Endothelial cell of umbilical vein (primary cell): ENCODE measurements at regions not wholly inside any gene's neighbourhood (a gene's known extent, or its start where the extent isn't known, plus 50 kb on each side); places are given as distances from the start of the nearest gene placed in this dataset.

Experiments
- BruUV-seq: library from RNA; stranded (reverse); fragments of 400-500 nt; replicated peaks from 2 replicates; lab custom pipeline; 2021; lab: Mats Ljungman, UMichigan
- CTCF ChIA-PET: fragments of 300-600, 350-600 bp; sonication (Branson Sonifier 250); formaldehyde crosslinking; loops from one replicate; lab custom pipeline; 2021; ENCODE audit warnings: antibody characterized with exemption, inconsistent platforms; lab: Charles Lee
- POLR2A ChIA-PET: fragments of 300-600, 350-600 bp; sonication (Branson Sonifier 250); formaldehyde crosslinking; loops from one replicate; lab custom pipeline; 2021; ENCODE audit warnings: antibody characterized with exemption, inconsistent platforms; lab: Charles Lee
- DNase-seq: peaks from one replicate; pipeline ENCODE4 v3.0.0-alpha.2; 2011; ENCODE audit warnings: low read depth, low spot score
- FAIRE-seq: peaks from 2 replicates; lab custom pipeline; 2011; peaks lifted over from hg19 to GRCh38; lab: Jason Lieb, UNC
- H2AFZ ChIP-seq: 2 replicates; pipeline ENCODE4 v1.6.0; 2012; ENCODE audit warnings: low read depth, low read length, control low read depth, inconsistent platforms
- H3K27ac ChIP-seq: 2 replicates; pipeline ENCODE4 v1.5.1; 2011; ENCODE audit warnings: low read depth, mild to moderate bottlenecking, control low read depth, low read length, moderate library complexity; ENCODE audit not compliant: insufficient read depth
- H3K27me3 ChIP-seq, 2 experiments: 2 replicates each; pipeline versions ENCODE4 v1.6.0 to v1.6.1; 2011; ENCODE audit warnings: low read length in 2 of 2, mixed read lengths in 1 of 2; ENCODE audit not compliant: control insufficient read depth in 2 of 2, insufficient read depth in 2 of 2
- H3K36me3 ChIP-seq, 2 experiments: 2 replicates in 1 of 2; 3 replicates in 1 of 2; pipeline ENCODE4 v1.5.1; 2011; ENCODE audit warnings: low read length in 2 of 2, mild to moderate bottlenecking in 1 of 2, moderate library complexity in 1 of 2; ENCODE audit not compliant: control insufficient read depth in 2 of 2, insufficient read depth in 2 of 2; ENCODE audit errors: extremely low read depth in 1 of 2
- H3K4me1 ChIP-seq: 3 replicates; pipeline ENCODE4 v1.5.1; 2011; ENCODE audit warnings: mild to moderate bottlenecking, low read length; ENCODE audit not compliant: control insufficient read depth, insufficient read depth; ENCODE audit errors: extremely low read depth
- H3K4me2 ChIP-seq: 2 replicates; pipeline ENCODE4 v1.6.1; 2011; ENCODE audit warnings: low read length, control low read depth, mixed read lengths; ENCODE audit not compliant: insufficient read depth
- H3K4me3 ChIP-seq, 3 experiments: fragments of 200-600 bp in 1 of 3; sonication (generic), shearing (Covaris generic) in 1 of 3; replicated peaks in 1 of 3; 2 replicates each; pipeline ENCODE4 v1.5.1; 2011 to 2016; ENCODE audit warnings: control low read depth in 3 of 3, low read length in 3 of 3, mild to moderate bottlenecking in 2 of 3, inconsistent platforms in 1 of 3, low read depth in 1 of 3, moderate library complexity in 1 of 3; ENCODE audit not compliant: insufficient read depth in 1 of 3
- H3K79me2 ChIP-seq: 2 replicates; pipeline ENCODE4 v1.6.0; 2012; ENCODE audit warnings: low read length, inconsistent platforms; ENCODE audit not compliant: control insufficient read depth, insufficient read depth
- H3K9ac ChIP-seq: replicated peaks from 2 replicates; pipeline ENCODE3; 2011; ENCODE audit warnings: low read length, control low read depth; ENCODE audit not compliant: insufficient read depth; ENCODE audit errors: extremely low read depth
- H3K9me1 ChIP-seq: replicated peaks from 3 replicates; pipeline ENCODE4 v1.6.0; 2011; ENCODE audit warnings: mild to moderate bottlenecking, low read length; ENCODE audit not compliant: control insufficient read depth, insufficient read depth; ENCODE audit errors: extremely low read depth
- H3K9me3 ChIP-seq: replicated peaks from 2 replicates; pipeline ENCODE4 v1.5.1; 2012; ENCODE audit warnings: low read length, inconsistent platforms; ENCODE audit not compliant: control insufficient read depth, insufficient read depth
- H4K20me1 ChIP-seq: replicated peaks from 2 replicates; pipeline ENCODE3; 2011; ENCODE audit warnings: mild to moderate bottlenecking, low read length; ENCODE audit not compliant: control insufficient read depth, insufficient read depth; ENCODE audit errors: extremely low read depth
- EZH2 ChIP-seq: IDR thresholded peaks from 2 replicates; pipeline ENCODE4 v1.6.1; 2012; ENCODE audit warnings: borderline replicate concordance, low read depth, mild to moderate bottlenecking, moderate library complexity, low read length, inconsistent platforms; ENCODE audit not compliant: severe bottlenecking
- FOS ChIP-seq: IDR thresholded peaks from 2 replicates; pipeline ENCODE4 v1.6.1; 2011; ENCODE audit warnings: mild to moderate bottlenecking, low read length, moderate library complexity, borderline replicate concordance; ENCODE audit not compliant: insufficient read depth
- GATA2 ChIP-seq: IDR thresholded peaks from 2 replicates; pipeline ENCODE4 v1.7.0; 2011; ENCODE audit warnings: low read depth, mild to moderate bottlenecking, moderate library complexity, mixed read lengths, low read length; ENCODE audit not compliant: insufficient read length, insufficient read depth
- JUN ChIP-seq: IDR thresholded peaks from 2 replicates; pipeline ENCODE4 v1.6.1; 2011; ENCODE audit warnings: borderline replicate concordance, low read depth; ENCODE audit not compliant: insufficient read length, insufficient read depth
- MYC ChIP-seq: IDR thresholded peaks from one replicate; pipeline ENCODE4 v1.6.1; 2011; ENCODE audit warnings: mild to moderate bottlenecking, low read depth, low read length
- POLR2A ChIP-seq: IDR thresholded peaks from 2 replicates; pipeline ENCODE4 v1.6.1; 2012; ENCODE audit warnings: low read depth, mild to moderate bottlenecking, control low read depth, low read length
- POLR2AphosphoS5 ChIP-seq: IDR thresholded peaks from 2 replicates; pipeline ENCODE4 v1.6.1; 2012; ENCODE audit warnings: low read depth, mild to moderate bottlenecking, control low read depth, low read length, moderate library complexity; ENCODE audit not compliant: insufficient read depth
- dilution Hi-C: fragments of 300-500 bp; cut with MboI; formaldehyde crosslinking; loops from one replicate; pipeline ENCODE4 v1.15.0; 2019; ENCODE audit warnings: low sequenced_read_pairs; ENCODE audit not compliant: extremely low pct_ligation_motif_present
- intact Hi-C: fragments of 100-400 bp; cut with micrococcal nuclease; formaldehyde crosslinking; loops from one replicate; pipeline ENCODE4 v1.10.0; 2022
- TF ChIP-seq, protein P1 (sequence below), 2 donors: IDR thresholded peaks; 1 replicate in 1 of 2; 2 replicates in 1 of 2; pipeline ENCODE4 v1.5.1; 2011; ENCODE audit warnings: low read length in 2 of 2, mild to moderate bottlenecking in 2 of 2, moderate library complexity in 2 of 2, control low read depth in 1 of 2, inconsistent platforms in 1 of 2, low read depth in 1 of 2; ENCODE audit not compliant: insufficient read depth in 1 of 2; ENCODE audit errors: extremely low read depth in 1 of 2
- TF ChIP-seq, protein P2 (sequence below): IDR thresholded peaks from 2 replicates; pipeline ENCODE4 v1.6.1; 2011; ENCODE audit not compliant: insufficient read depth, insufficient read length

GRCh38 chr11:15764326-15764725 is 592.0 kb downstream of the SOX6 start:
- dilution Hi-C loops = no loop called here

More at GRCh38 chr11:15764326-15764725, 592.0 kb downstream of the SOX6 start:
- Histone ChIP-seq H2AFZ (no peak overlapping the region), H3K27me3 (peaks cover 0 to 1% of the 10 kb centered on the region in 2 experiments), H4K20me1 (no peaks in the 10 kb centered on the region), H3K79me2 (no peaks in the 10 kb centered on the region), H3K9me3 (no peaks in the 10 kb centered on the region), H3K4me2 (no peak overlapping the region), H3K4me3 (no peak overlapping the region), H3K4me1 (no peaks in the 10 kb centered on the region), H3K36me3 (no peaks in the 10 kb centered on the region), H3K27ac (no peak overlapping the region), H3K9me1 (no peaks in the 10 kb centered on the region), H3K9ac (no peak overlapping the region)
- FAIRE-seq (no peak), DNase-seq (no peak)
- ChIA-PET POLR2A (no interaction called here), CTCF (interaction anchor here (1.2 kb wide), 1 partner anchor 14 kb away, joined by 3 read pairs; no protein-coding TSS in a partner anchor)
- intact Hi-C loops = no loop called here
- TF ChIP-seq GATA2 (no peak), FOS (no peak), EZH2 (no peak), JUN (no peak), POLR2AphosphoS5 (no peak), POLR2A (no peak), MYC (no peak)
- TF ChIP-seq, protein P1, sequence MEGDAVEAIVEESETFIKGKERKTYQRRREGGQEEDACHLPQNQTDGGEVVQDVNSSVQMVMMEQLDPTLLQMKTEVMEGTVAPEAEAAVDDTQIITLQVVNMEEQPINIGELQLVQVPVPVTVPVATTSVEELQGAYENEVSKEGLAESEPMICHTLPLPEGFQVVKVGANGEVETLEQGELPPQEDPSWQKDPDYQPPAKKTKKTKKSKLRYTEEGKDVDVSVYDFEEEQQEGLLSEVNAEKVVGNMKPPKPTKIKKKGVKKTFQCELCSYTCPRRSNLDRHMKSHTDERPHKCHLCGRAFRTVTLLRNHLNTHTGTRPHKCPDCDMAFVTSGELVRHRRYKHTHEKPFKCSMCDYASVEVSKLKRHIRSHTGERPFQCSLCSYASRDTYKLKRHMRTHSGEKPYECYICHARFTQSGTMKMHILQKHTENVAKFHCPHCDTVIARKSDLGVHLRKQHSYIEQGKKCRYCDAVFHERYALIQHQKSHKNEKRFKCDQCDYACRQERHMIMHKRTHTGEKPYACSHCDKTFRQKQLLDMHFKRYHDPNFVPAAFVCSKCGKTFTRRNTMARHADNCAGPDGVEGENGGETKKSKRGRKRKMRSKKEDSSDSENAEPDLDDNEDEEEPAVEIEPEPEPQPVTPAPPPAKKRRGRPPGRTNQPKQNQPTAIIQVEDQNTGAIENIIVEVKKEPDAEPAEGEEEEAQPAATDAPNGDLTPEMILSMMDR (IDR thresholded peaks at IDR 0.05; ENCODE audit: extremely low read depth in 1 of 2, insufficient read depth in 1 of 2, low read depth in 1 of 2, low read length in 2 of 2) = no peak
- TF ChIP-seq, protein P2, sequence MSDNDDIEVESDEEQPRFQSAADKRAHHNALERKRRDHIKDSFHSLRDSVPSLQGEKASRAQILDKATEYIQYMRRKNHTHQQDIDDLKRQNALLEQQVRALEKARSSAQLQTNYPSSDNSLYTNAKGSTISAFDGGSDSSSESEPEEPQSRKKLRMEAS = no peak
- no TSS peak for BruUV-seq
